Neural cell (in vitro differentiated cells): ENCODE measurements at regions not wholly inside any gene's neighbourhood (a gene's known extent, or its start where the extent isn't known, plus 50 kb on each side); places are given as distances from the start of the nearest gene placed in this dataset.
A peak's percentile ranks its signal among the peaks of the same experiment; 100 is the strongest.

Experiments used
- H2AFZ ChIP-seq: fragments of 200-600, 300-800 bp; sonication (generic), shearing (Covaris generic); 2 replicates; pipeline ENCODE4 v1.6.0; 2014; ENCODE audit warnings: low read depth, mild to moderate bottlenecking, antibody characterized with exemption, low read length, moderate library complexity
- H3F3A ChIP-seq: fragments of 200-600 bp; shearing (Covaris generic); 2 replicates; pipeline ENCODE4 v1.6.1; 2016; ENCODE audit warnings: mild to moderate bottlenecking, moderate library complexity, mixed read lengths, antibody characterized with exemption, low read length; ENCODE audit not compliant: insufficient read depth, poor library complexity, severe bottlenecking
- H3K27ac ChIP-seq: fragments of 200-600, 300-800 bp; sonication (generic), shearing (Covaris generic); 2 replicates; pipeline ENCODE4 v1.5.1; 2014; ENCODE audit warnings: mild to moderate bottlenecking, low read length, moderate library complexity
- H3K27me3 ChIP-seq: fragments of 300-800, 200-600 bp; sonication (generic), shearing (Covaris generic); 2 replicates; pipeline ENCODE4 v1.6.0; 2014; ENCODE audit warnings: mild to moderate bottlenecking, low read depth, low read length, moderate library complexity; ENCODE audit not compliant: insufficient read depth
- H3K36me3 ChIP-seq: fragments of 300-800, 200-600 bp; sonication (generic), shearing (Covaris generic); 2 replicates; pipeline ENCODE4 v1.5.1; 2014; ENCODE audit warnings: mild to moderate bottlenecking, antibody characterized with exemption, low read length, moderate library complexity; ENCODE audit not compliant: insufficient read depth
- H3K4me2 ChIP-seq: fragments of 300-800, 200-600 bp; sonication (generic), shearing (Covaris generic); 2 replicates; pipeline ENCODE4 v1.6.0; 2014; ENCODE audit warnings: mild to moderate bottlenecking, low read length
- H3K4me3 ChIP-seq: fragments of 300-800, 200-600 bp; sonication (generic), shearing (Covaris generic); 2 replicates; pipeline ENCODE4 v1.5.1; 2014; ENCODE audit warnings: mild to moderate bottlenecking, low read length, moderate library complexity
- H3K79me2 ChIP-seq: fragments of 200-600 bp; shearing (Covaris generic); replicated peaks from 2 replicates; pipeline ENCODE4 v1.6.0; 2014; ENCODE audit warnings: mild to moderate bottlenecking, low read length, moderate library complexity; ENCODE audit not compliant: insufficient read depth
- H3K9ac ChIP-seq: fragments of 300-800, 200-600 bp; sonication (generic), shearing (Covaris generic); 2 replicates; pipeline ENCODE4 v1.6.1; 2016; ENCODE audit warnings: mild to moderate bottlenecking, low read length, mixed read lengths
- H3K9me2 ChIP-seq: fragments of 200-600 bp; shearing (Covaris generic); 2 replicates; pipeline ENCODE4 v1.6.1; 2016; ENCODE audit warnings: mild to moderate bottlenecking, low read length, mixed read lengths; ENCODE audit not compliant: insufficient read depth
- H3K9me3 ChIP-seq: fragments of 200-600, 300-800 bp; sonication (generic), shearing (Covaris generic); 2 replicates; pipeline ENCODE4 v1.6.1; 2016; ENCODE audit warnings: mild to moderate bottlenecking, mixed run types, low read length, moderate library complexity, mixed read lengths
- H4K20me1 ChIP-seq: fragments of 200-600 bp; shearing (Covaris generic); 2 replicates; pipeline ENCODE4 v1.6.1; 2016; ENCODE audit warnings: mild to moderate bottlenecking, mixed run types; ENCODE audit not compliant: insufficient read depth
- EP300 ChIP-seq: fragments of 450-650 bp; conservative IDR thresholded peaks from 2 replicates; pipeline ENCODE4 v1.6.1; 2014; ENCODE audit warnings: antibody characterized with exemption, mild to moderate bottlenecking, moderate library complexity; ENCODE audit not compliant: poor library complexity, severe bottlenecking
- EZH2 ChIP-seq: fragments of 200-600, 300-800 bp; shearing (Covaris generic), sonication (generic); IDR thresholded peaks from 2 replicates; pipeline ENCODE4 v1.6.1; 2014; ENCODE audit warnings: antibody characterized with exemption, low read length, borderline replicate concordance, mild to moderate bottlenecking; ENCODE audit not compliant: insufficient read depth, poor library complexity, severe bottlenecking
- MXI1 ChIP-seq: fragments of 450-650 bp; conservative IDR thresholded peaks from 2 replicates; pipeline ENCODE4 v1.6.1; 2014; ENCODE audit warnings: antibody characterized with exemption, mild to moderate bottlenecking; ENCODE audit not compliant: poor library complexity, severe bottlenecking
- POLR2AphosphoS5 ChIP-seq: IDR thresholded peaks from 2 replicates; pipeline ENCODE4 v1.6.1; 2012
- RAD21 ChIP-seq: fragments of 450-650 bp; conservative IDR thresholded peaks from 2 replicates; pipeline ENCODE4 v1.6.1; 2014; ENCODE audit warnings: antibody characterized with exemption, mild to moderate bottlenecking, moderate library complexity
- REST ChIP-seq: IDR thresholded peaks from 2 replicates; pipeline ENCODE4 v1.6.1; 2012; ENCODE audit warnings: borderline replicate concordance
- SMC3 ChIP-seq: fragments of 450-650 bp; conservative IDR thresholded peaks from 2 replicates; pipeline ENCODE4 v1.6.1; 2014; ENCODE audit warnings: antibody characterized with exemption, mild to moderate bottlenecking, moderate library complexity; ENCODE audit not compliant: poor library complexity
- TAF1 ChIP-seq: IDR thresholded peaks from 2 replicates; pipeline ENCODE4 v1.6.1; 2012; ENCODE audit warnings: low read depth
- TF ChIP-seq, protein P1 (sequence below): fragments of 450-650 bp; IDR thresholded peaks from 2 replicates; pipeline ENCODE4 v1.5.1; 2014; ENCODE audit warnings: antibody characterized with exemption, mild to moderate bottlenecking, moderate library complexity; ENCODE audit not compliant: poor library complexity, severe bottlenecking

DNA sequence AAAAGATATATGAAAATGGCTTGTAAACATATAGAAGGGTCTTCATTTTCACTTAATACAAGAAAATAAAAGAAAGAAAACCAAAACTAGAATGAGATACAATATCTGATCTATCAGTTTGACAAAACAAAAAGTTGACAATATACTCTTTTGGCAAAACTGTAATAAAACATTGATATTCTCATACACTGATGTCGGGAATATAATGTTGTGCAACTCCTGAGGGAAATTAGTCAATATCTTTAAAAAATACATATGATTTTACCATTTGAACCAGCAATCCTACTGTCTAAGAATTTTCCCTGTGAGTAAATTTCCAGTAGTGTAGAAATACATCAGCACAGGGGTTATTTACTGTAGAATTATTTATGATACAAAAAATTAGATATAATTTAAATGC lies 336.1 kb upstream of the FSIP2 start:
- Histone ChIP-seq H4K20me1 (no peaks in the 10 kb centered on the region), H3F3A (no peaks in the 10 kb centered on the region), H3K9me2 (no peaks in the 10 kb centered on the region), H3K9ac (no peak overlapping the region), H2AFZ (no peak overlapping the region), H3K4me2 (no peak overlapping the region), H3K27me3 (no peaks in the 10 kb centered on the region), H3K9me3 (no peaks in the 10 kb centered on the region), H3K27ac (no peak overlapping the region), H3K79me2 (no peaks in the 10 kb centered on the region), H3K36me3 (no peaks in the 10 kb centered on the region), H3K4me3 (no peak overlapping the region)
- no peak for TF ChIP-seq RAD21
- TF ChIP-seq TAF1 = no peak
- TF ChIP-seq, protein P1, sequence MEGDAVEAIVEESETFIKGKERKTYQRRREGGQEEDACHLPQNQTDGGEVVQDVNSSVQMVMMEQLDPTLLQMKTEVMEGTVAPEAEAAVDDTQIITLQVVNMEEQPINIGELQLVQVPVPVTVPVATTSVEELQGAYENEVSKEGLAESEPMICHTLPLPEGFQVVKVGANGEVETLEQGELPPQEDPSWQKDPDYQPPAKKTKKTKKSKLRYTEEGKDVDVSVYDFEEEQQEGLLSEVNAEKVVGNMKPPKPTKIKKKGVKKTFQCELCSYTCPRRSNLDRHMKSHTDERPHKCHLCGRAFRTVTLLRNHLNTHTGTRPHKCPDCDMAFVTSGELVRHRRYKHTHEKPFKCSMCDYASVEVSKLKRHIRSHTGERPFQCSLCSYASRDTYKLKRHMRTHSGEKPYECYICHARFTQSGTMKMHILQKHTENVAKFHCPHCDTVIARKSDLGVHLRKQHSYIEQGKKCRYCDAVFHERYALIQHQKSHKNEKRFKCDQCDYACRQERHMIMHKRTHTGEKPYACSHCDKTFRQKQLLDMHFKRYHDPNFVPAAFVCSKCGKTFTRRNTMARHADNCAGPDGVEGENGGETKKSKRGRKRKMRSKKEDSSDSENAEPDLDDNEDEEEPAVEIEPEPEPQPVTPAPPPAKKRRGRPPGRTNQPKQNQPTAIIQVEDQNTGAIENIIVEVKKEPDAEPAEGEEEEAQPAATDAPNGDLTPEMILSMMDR = no peak
- TF ChIP-seq REST = no peak
- TF ChIP-seq EZH2 = no peak
- TF ChIP-seq MXI1 = no peak
- TF ChIP-seq EP300 = no peak
- TF ChIP-seq POLR2AphosphoS5 = no peak
- no peak for TF ChIP-seq SMC3

DNA sequence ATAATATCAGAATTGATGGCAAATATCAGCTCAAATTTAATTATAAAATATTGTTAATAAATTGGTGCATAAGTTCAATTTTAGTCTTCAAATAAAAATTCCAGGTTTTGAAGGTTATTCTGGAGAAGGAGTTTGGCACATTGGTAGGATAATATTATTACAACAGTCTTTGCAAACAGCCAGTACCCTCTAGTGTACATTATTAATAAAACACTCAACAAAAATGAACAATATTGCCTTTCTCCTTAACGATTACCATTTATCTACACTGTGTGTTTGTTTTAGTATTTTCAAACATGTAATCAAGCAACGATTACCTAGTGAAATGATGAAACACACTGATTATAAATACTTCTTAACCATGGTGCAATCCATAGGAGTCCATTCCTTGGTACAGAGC lies 334.0 kb upstream of the FSIP2 start:
- no peaks in the 10 kb centered on the region for H4K20me1 ChIP-seq
- H2AFZ ChIP-seq = no peak overlapping the region
- no peaks in the 10 kb centered on the region for H3K79me2 ChIP-seq
- TF ChIP-seq POLR2AphosphoS5 = no peak
- TF ChIP-seq RAD21 = peak; percentile 57
- no peak for TF ChIP-seq TAF1
- TF ChIP-seq, protein P1 = peak; percentile 50
- no peaks in the 10 kb centered on the region for H3K36me3 ChIP-seq
- no peaks in the 10 kb centered on the region for H3F3A ChIP-seq
- H3K4me3 ChIP-seq = no peak overlapping the region
- H3K27ac ChIP-seq = no peak overlapping the region
- H3K9me3 ChIP-seq = no peaks in the 10 kb centered on the region
- H3K4me2 ChIP-seq = no peak overlapping the region
- H3K27me3 ChIP-seq = no peaks in the 10 kb centered on the region
- no peak overlapping the region for H3K9ac ChIP-seq
- H3K9me2 ChIP-seq = no peaks in the 10 kb centered on the region
